ENCODE measurements at regions not wholly inside any gene's neighbourhood (a gene's known extent, or its start where the extent isn't known, plus 50 kb on each side); places are given as distances from the start of the nearest gene placed in this dataset.

GRCh38 chr20:19928328-19929011, 88.7 kb upstream of the NAA20 start:
- TF ChIP-seq CTCF (conservative IDR thresholded peaks at IDR 0.05) (no peak), ZFX (IDR thresholded peaks at IDR 0.05) (no peak)
